ENCODE measurements at regions not wholly inside any gene's neighbourhood (a gene's known extent, or its start where the extent isn't known, plus 50 kb on each side); places are given as distances from the start of the nearest gene placed in this dataset.

DNA sequence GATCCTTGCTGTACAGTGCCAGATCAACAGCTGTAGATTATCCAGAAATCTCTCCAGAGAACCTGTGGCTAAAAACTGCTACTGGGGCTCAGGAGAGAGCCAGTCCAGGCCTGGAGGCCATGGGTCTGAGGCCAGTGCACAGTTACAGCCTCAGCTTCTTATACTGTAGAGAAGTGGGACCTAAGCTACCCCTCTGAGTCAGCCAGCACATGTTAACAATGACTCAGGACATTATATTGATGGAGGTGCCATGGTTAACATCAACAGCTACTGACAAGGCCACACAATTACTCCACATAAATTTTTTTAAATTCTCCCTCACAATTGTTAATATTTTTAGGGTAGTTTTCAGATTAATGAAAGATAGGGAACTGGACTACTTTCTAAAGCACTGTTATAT, 138.5 kb downstream of the RBM26 start:
- DNase-seq = no peak

DNA sequence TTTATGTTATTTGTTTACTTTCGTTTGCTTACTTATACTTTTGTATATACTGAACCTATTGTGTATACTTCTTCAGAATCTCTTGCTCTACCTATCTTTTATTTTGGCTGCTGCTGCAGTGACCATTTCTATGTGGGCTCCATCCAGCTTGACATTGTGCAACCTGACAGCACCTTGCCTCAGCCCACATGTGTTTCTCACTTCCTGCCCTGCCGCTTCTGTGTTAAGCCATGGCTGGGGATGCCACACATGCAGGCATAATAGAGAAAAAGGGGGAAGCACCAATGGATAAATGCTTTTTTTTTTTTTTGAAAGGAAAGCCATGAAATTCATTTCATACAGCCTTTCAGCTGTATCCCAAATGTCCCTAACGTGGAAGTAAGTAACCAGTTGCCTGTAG, 147.6 kb downstream of the RBM26 start:
- DNase-seq = no peak

DNA sequence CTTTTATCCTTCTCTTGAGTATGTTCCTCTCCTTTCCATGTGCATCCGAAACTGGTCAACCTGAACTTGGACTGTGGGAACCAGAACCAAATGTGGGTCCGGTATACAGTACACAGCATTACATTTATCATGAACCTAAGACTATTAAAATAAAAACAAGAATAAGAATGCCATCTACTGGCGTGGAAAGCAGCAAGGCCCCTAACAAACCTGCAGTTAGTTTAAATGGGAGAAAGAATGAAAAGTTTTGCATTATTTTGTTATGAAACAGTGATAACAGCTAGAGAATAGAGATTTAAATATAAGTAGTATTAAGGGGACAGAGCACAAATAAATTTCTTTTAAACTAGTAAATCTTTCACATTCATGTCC, 159.5 kb downstream of the RBM26 start:
- no peak for DNase-seq

GRCh38 chr13:79245937-79246577, 160.0 kb downstream of the RBM26 start:
- DNase-seq = no peak

DNA sequence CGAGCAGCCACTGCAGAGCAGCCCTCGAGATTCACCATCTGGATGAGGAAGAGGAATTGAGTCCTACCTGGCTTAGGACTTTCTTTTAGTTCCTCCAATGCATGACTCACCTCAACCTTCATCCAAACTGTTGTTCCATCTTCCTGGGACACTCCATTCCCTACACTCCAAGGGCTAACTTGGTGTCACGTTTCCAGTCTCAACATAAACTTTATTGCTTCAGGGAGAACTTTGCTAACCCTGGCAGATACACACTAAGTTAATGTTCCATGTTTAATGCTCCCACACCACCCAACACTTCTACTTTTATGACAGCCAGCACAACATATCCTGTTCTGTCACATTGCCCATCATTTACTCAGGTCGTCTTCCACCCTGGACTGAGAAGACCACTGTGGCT, 164.4 kb downstream of the RBM26 start:
- no peak for DNase-seq

DNA sequence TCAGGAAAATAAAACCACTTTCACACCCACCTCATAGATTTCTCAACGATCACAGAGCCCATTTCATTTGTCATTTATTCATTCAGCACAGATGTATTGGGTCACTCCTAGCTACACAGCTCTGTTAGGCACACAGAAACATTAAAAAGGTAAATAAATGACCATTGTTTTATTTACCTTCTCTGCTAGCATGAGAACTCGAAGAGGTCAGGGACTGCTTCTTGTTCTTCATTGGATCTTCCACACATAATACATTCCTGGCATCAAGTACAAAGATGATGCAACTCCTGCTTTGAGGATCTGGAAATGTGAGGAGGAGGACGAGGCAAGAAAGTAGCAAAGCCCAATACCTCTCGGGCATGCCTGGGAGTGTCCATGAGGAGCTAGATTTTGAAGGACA, 168.1 kb downstream of the RBM26 start:
- DNase-seq = no peak

GRCh38 chr13:79231887-79232286, 174.2 kb downstream of the RBM26 start:
- no peak for DNase-seq

DNA sequence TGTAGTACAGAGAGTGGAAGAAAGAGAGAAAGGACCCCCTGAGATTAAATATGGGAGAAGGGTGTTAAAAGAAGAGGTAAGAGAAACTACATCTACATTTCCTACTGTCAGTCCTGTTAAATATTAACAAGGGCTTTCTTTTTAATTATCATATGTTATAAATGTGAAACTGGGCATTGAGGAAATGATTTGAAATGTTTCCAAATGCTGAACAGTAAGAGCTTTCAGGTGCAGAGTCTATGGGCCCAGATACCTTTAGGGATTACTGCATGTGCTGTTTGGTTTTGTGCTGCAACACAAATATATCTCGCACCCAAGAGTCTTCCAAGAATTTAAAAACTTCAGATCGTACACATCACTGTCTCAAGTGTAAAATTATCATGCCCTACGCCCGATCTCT, 176.3 kb downstream of the RBM26 start:
- DNase-seq = no peak

DNA sequence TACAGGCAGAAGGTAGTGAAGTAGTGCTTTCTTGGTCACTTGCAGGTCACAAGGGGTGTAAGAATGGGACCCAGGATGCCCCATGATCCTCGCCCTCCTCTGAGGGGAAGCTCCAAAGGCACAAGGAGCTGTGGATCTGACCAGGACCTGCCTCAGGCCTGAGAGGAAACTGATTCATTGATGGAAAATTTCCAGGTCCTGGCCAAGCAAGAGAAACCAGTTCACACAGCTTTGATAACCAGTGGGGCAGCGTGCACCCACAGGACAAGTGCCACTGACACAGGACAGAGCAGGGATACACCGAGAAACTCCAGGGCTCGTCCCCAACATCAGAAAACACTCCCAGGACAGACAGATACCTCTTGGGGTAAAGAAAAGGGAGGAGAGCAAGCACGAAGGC, 177.1 kb downstream of the RBM26 start:
- no peak for DNase-seq

GRCh38 chr13:79227418-79227817, 178.6 kb downstream of the RBM26 start:
- no peak for DNase-seq

DNA sequence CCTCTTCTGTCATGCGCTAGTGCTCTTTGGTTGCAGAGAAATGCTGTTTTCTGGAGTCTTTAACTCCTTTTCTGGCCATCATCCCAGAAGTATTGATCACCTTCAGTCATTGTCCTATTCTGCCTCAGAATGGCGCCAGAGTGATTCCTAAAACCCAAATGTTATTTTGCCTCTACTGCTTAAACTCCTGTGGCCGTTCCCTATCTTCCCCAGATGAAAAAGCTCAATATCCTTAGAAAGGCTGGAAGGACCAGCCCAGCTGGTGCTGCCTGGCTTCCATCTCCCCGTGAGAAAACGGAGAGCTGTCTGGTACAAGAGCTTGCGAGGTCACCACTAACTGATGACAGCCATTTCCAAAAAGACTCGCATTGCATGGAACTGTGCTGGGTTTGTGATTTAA, 179.1 kb downstream of the RBM26 start:
- DNase-seq = no peak

- DNase-seq = no peak
Measured at GRCh38 chr13:79226250-79226649, 179.8 kb downstream of the RBM26 start.

DNA sequence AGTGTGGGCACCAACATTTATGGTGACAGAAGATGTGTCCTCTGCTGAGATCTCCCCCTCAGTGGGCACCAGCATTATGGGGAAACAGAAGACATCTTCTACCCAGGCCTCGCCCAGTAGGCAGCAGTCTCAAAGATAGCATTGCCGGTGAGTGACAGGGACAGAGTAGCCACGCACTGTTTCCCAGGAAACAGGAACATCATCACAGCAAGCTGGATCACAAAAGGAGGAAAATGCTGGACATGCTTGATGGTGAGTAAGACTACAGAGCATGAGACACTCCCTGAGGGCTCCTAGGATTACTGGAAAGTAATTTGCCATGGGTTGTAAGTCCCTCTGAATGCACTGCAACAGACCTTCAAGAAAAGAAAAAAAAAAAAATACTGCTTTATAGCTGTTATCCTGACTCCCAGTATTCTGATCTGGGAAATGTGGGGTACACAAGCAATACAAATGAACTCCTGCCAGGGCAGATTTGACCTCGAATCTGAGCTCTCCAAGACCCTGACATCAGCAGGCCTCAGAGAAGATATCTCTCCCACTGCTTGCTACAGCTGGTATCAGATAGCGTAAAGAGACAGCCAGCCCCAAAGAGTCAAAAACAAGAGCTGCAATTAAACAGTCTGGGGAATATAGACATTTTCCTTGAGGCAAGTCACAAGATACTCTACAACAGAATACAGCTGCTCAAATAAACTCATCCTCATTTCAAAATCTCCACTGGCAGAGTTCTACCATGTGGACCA, 180.4 kb downstream of the RBM26 start:
- DNase-seq = peak; percentile 1

DNA sequence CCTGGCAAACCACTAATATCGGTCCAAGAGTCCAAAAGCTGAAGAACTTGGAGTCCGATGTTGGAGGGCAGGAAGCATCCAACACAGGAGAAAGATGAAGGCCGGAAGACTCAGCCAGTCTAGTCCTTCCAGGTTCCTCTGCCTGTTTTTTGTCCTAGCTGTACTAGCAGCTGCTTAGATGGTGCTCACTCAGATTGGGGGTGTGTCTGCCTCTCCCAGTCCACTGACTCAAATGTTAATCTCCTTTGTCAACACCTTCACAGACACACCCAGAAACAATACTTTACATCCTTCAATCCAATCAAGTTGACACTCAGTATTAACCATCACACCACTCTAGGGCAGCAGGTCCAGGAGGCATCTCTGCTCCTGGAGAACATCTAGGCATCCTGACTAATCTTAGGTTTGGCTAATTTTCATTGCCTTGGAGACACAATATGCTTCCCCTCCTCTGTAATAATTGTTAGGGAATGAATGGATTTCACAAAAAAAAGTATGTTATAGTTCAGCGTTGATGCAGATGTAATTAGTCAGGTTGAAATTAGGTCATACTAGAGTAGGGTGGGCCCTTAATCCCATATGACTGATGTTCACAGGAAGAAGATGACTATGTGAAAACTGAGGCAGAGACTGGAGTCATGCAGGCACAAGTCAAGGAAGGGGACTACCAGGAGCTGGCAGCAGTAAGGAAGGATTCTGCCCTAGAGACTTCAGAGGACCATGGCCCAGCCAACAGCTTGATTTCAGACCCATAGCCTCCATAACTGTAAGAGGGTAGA, 183.4 kb downstream of the RBM26 start:
- no peak for DNase-seq

DNA sequence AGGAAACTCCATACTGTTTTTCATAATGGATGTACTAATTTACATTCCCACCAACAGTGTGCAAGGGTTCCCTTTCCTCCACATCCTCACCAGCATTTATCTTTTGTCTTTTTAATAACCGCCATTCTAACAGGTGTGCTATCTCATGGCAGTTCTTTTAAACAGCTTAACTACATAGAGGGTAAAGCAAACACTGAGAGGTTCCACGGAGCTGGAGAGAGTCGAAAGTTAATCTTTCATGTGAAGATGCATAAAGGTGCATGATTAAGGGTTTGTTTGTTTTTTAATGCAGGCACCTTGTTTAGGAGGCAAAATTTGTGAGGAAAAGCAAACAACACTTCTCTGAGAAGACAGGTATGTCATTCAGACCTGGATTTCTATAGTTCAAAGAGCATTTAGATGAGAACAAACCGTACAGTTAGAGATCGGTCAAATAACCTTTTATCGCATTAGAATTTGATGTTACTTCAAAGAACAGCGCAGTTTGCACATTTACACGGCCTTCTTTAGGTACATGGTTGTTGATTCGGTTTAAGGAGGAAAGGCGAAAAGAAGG, 193.9 kb downstream of the RBM26 start:
- no peak for DNase-seq

DNA sequence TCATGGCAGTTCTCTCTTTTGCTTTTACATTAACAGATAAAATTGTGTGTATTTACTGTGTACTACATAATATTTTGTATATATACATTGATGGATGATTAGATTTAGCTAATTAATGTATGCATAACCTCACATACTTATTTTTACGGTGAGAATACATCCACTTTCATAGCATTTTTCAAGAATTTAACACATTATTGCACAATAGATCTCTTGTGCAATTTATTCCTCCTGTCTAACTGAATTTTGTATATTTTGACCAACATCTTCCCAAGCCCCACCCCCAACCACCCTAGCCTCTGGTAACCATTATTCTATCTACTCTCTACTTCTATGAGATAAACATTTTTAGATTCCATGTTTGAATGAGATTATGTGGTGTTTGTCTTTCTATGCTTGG, 194.7 kb downstream of the RBM26 start:
- DNase-seq = no peak

DNA sequence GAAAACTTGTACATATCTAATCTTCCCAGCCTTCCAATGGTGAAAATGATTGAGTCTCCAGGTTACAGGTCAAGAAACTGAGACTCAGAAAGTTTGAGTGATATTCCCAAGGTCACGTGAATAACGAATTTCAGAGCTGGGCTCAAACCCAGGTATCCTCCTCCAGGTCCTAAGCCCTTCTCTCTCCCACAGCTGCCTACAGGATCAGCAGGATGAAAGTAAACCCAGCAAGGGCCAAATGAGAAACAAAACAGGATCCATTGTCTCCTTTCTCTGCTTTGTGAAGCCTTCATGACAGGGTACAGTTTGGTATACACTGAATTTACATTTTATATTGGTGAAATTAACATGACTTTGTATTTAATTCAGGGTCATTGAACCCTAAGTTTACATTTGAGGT, 208.1 kb downstream of the RBM26 start:
- DNase-seq = no peak

- no peak for DNase-seq
Measured at GRCh38 chr13:79196843-79197242, 209.2 kb downstream of the RBM26 start.

GRCh38 chr13:79196366-79196765, 209.7 kb downstream of the RBM26 start:
- no peak for DNase-seq

GRCh38 chr13:79194727-79195126, 211.3 kb downstream of the RBM26 start:
- DNase-seq = no peak

DNA sequence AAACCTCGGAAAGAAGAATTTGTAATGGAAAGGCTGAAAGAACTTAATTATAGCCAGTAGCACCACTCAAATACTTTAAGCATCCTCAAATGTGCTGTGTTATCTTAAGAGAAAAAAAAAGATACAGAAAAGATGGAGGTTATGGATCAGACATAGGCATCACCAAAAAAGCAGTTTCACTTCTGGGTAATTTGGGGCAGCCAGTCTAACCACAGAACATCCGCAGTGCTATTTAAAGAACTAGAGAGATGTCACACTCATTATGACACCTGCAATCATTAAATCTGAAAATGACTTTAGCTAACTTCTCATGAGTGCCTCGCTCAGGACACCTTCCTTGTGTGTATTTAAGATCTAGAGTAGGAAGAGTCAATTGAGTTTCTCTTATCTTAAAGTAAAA, 211.8 kb downstream of the RBM26 start:
- no peak for DNase-seq

GRCh38 chr13:79191501-79191900, 214.6 kb downstream of the RBM26 start:
- DNase-seq = no peak

- DNase-seq = no peak
Measured at GRCh38 chr13:79190932-79191331, 215.1 kb downstream of the RBM26 start.
